ENCODE measurements at regions not wholly inside any gene's neighbourhood (a gene's known extent, or its start where the extent isn't known, plus 50 kb on each side); places are given as distances from the start of the nearest gene placed in this dataset.

- Histone ChIP-seq H3K9me3 (ENCODE audit: control insufficient read depth, low read length) (no peaks in the 10 kb centered on the region), H3K4me1 (ENCODE audit: control insufficient read depth in 1 of 2, insufficient read depth in 2 of 2, low read length in 2 of 2) (peaks cover 11 to 17% of the 10 kb centered on the region in 2 donors), H3K27me3 (ENCODE audit: control insufficient read depth in 1 of 2, insufficient read depth in 2 of 2, low read length in 1 of 2) (no peaks in the 10 kb centered on the region), H3K4me3 (ENCODE audit: low read length in 2 of 2) (no peak overlapping the region), H3K27ac (ENCODE audit: low read depth in 1 of 2, low read length in 2 of 2) (peak overlapping the region; percentile 89 to 97), H3K36me3 (ENCODE audit: control insufficient read depth in 1 of 2, insufficient read depth in 2 of 2, low read length in 1 of 2) (no peaks in the 10 kb centered on the region)
- 17 to 20% methylated on average over 8 of the region's 8 CpGs for WGBS, 2 donors
- ATAC-seq (ENCODE audit: low FRiP score) (peak; percentile 68), DNase-seq (no peak)
- intact Hi-C loops (cut with DNase I): loop anchor here in 1 of 2 donors (5.0 kb wide), 1 partner anchor 75 kb away; the partner anchor contains the start of gene STK17B
These were observed 76.0 kb upstream of the STK17B start for GRCh38 chr2:196247114-196247975.

- peaks cover 11 to 17% of the 10 kb centered on the region in 2 donors for H3K4me1 ChIP-seq (ENCODE audit: control insufficient read depth in 1 of 2, insufficient read depth in 2 of 2, low read length in 2 of 2)
- WGBS, 2 donors: 4 to 5% methylated on average over 3 of the region's 3 CpGs
- ATAC-seq (ENCODE audit: low FRiP score) (peak; percentile 9), DNase-seq (no peak)
- H3K27me3 ChIP-seq (ENCODE audit: control insufficient read depth in 1 of 2, insufficient read depth in 2 of 2, low read length in 1 of 2): no peaks in the 10 kb centered on the region
- H3K9me3 ChIP-seq (ENCODE audit: control insufficient read depth, low read length): no peaks in the 10 kb centered on the region
- H3K36me3 ChIP-seq (ENCODE audit: control insufficient read depth in 1 of 2, insufficient read depth in 2 of 2, low read length in 1 of 2): no peaks in the 10 kb centered on the region
- intact Hi-C loops (cut with DNase I): loop anchor here in 1 of 2 donors (5.0 kb wide), 1 partner anchor 76 kb away; the partner anchor contains the start of gene STK17B
- no peak overlapping the region for H3K4me3 ChIP-seq (ENCODE audit: low read length in 2 of 2)
- H3K27ac ChIP-seq (ENCODE audit: low read depth in 1 of 2, low read length in 2 of 2): peak overlapping the region; percentile 89 to 97
These were observed 76.5 kb upstream of the STK17B start for GRCh38 chr2:196247976-196248280.

GRCh38 chr2:196248467-196249094, 77.2 kb upstream of the STK17B start:
- Histone ChIP-seq H3K27ac (ENCODE audit: low read depth in 1 of 2, low read length in 2 of 2) (peak overlapping the region; percentile 89 to 97), H3K9me3 (ENCODE audit: control insufficient read depth, low read length) (no peaks in the 10 kb centered on the region), H3K4me1 (ENCODE audit: control insufficient read depth in 1 of 2, insufficient read depth in 2 of 2, low read length in 2 of 2) (peaks cover 11 to 17% of the 10 kb centered on the region in 2 donors), H3K27me3 (ENCODE audit: control insufficient read depth in 1 of 2, insufficient read depth in 2 of 2, low read length in 1 of 2) (no peaks in the 10 kb centered on the region), H3K36me3 (ENCODE audit: control insufficient read depth in 1 of 2, insufficient read depth in 2 of 2, low read length in 1 of 2) (no peaks in the 10 kb centered on the region), H3K4me3 (ENCODE audit: low read length in 2 of 2) (no peak overlapping the region)
- ATAC-seq (ENCODE audit: low FRiP score): peak; percentile 23
- 59 to 63% methylated on average over 1 of the region's 1 CpG for WGBS, 2 donors
- no peak for DNase-seq
- intact Hi-C loops (cut with DNase I): loop anchor here in 1 of 2 donors (5.0 kb wide), 1 partner anchor 76 kb away; the partner anchor contains the start of gene STK17B

- H3K27me3 ChIP-seq (ENCODE audit: control insufficient read depth in 1 of 2, insufficient read depth in 2 of 2, low read length in 1 of 2): no peaks in the 10 kb centered on the region
- intact Hi-C loops (cut with DNase I): loop anchor here in 1 of 2 donors (5.0 kb wide), 1 partner anchor 77 kb away; the partner anchor contains the start of gene STK17B
- H3K27ac ChIP-seq (ENCODE audit: low read depth in 1 of 2, low read length in 2 of 2): peak overlapping the region in 1 of 2 donors; percentile 98
- 1 to 5% methylated on average over 1 of the region's 1 CpG for WGBS, 2 donors
- no peak for ATAC-seq (ENCODE audit: low FRiP score)
- no peaks in the 10 kb centered on the region for H3K36me3 ChIP-seq (ENCODE audit: control insufficient read depth in 1 of 2, insufficient read depth in 2 of 2, low read length in 1 of 2)
- no peaks in the 10 kb centered on the region for H3K9me3 ChIP-seq (ENCODE audit: control insufficient read depth, low read length)
- H3K4me3 ChIP-seq (ENCODE audit: low read length in 2 of 2): no peak overlapping the region
- DNase-seq: no peak
- peaks cover 11 to 17% of the 10 kb centered on the region in 2 donors for H3K4me1 ChIP-seq (ENCODE audit: control insufficient read depth in 1 of 2, insufficient read depth in 2 of 2, low read length in 2 of 2)
These were observed 77.8 kb upstream of the STK17B start for GRCh38 chr2:196249171-196249570.

- Histone ChIP-seq H3K4me1 (ENCODE audit: control insufficient read depth in 1 of 2, insufficient read depth in 2 of 2, low read length in 2 of 2) (peaks cover 11 to 17% of the 10 kb centered on the region in 2 donors), H3K27ac (ENCODE audit: low read depth in 1 of 2, low read length in 2 of 2) (peak overlapping the region; percentile 75 to 98), H3K36me3 (ENCODE audit: control insufficient read depth in 1 of 2, insufficient read depth in 2 of 2, low read length in 1 of 2) (no peaks in the 10 kb centered on the region), H3K27me3 (ENCODE audit: control insufficient read depth in 1 of 2, insufficient read depth in 2 of 2, low read length in 1 of 2) (no peaks in the 10 kb centered on the region), H3K4me3 (ENCODE audit: low read length in 2 of 2) (no peak overlapping the region), H3K9me3 (ENCODE audit: control insufficient read depth, low read length) (no peaks in the 10 kb centered on the region)
- DNase-seq: no peak
- ATAC-seq (ENCODE audit: low FRiP score): no peak
- intact Hi-C loops (cut with DNase I): loop anchor here in 1 of 2 donors (5.0 kb wide), 1 partner anchor 78 kb away; the partner anchor contains the start of gene STK17B
- WGBS, 2 donors: 5 to 6% methylated on average over 3 of the region's 3 CpGs
These were observed 78.5 kb upstream of the STK17B start for GRCh38 chr2:196249860-196250259.

DNA sequence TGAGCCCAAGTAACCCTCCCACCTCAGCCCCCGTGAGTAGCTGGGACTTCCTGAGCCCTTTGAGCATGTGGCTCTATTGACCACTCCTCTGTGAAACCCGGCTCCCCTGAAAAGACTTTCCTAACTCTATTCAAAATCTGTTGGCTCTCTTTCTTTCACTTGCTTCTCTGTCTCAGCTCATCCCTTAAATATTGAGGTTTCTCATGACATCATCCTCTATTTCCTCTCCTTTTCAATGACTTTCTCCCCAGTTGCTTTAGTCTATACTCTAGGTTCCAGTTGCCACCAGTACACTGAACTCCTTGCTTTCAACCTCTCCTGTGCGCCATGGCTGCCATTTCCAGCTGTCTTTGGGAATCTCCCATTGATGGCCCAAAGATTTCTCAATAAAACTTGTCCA, 79.8 kb upstream of the STK17B start:
- Histone ChIP-seq H3K9me3 (ENCODE audit: control insufficient read depth, low read length) (no peaks in the 10 kb centered on the region), H3K27ac (ENCODE audit: low read depth in 1 of 2, low read length in 2 of 2) (peak overlapping the region; percentile 77 to 85), H3K36me3 (ENCODE audit: control insufficient read depth in 1 of 2, insufficient read depth in 2 of 2, low read length in 1 of 2) (no peaks in the 10 kb centered on the region), H3K4me3 (ENCODE audit: low read length in 2 of 2) (no peak overlapping the region), H3K27me3 (ENCODE audit: control insufficient read depth in 1 of 2, insufficient read depth in 2 of 2, low read length in 1 of 2) (no peaks in the 10 kb centered on the region), H3K4me1 (ENCODE audit: control insufficient read depth in 1 of 2, insufficient read depth in 2 of 2, low read length in 2 of 2) (peaks cover 11 to 17% of the 10 kb centered on the region in 2 donors)
- 96 to 98% methylated on average over 3 of the region's 3 CpGs for WGBS, 2 donors
- DNase-seq: no peak
- ATAC-seq (ENCODE audit: low FRiP score): no peak
- intact Hi-C loops (cut with DNase I): no loop called here

GRCh38 chr2:196252408-196253115, 81.2 kb upstream of the STK17B start:
- no peak overlapping the region for H3K27ac ChIP-seq (ENCODE audit: low read depth in 1 of 2, low read length in 2 of 2)
- H3K27me3 ChIP-seq (ENCODE audit: control insufficient read depth in 1 of 2, insufficient read depth in 2 of 2, low read length in 1 of 2): no peaks in the 10 kb centered on the region
- H3K4me3 ChIP-seq (ENCODE audit: low read length in 2 of 2): no peak overlapping the region
- intact Hi-C loops (cut with DNase I): no loop called here
- peaks cover 11 to 17% of the 10 kb centered on the region in 2 donors for H3K4me1 ChIP-seq (ENCODE audit: control insufficient read depth in 1 of 2, insufficient read depth in 2 of 2, low read length in 2 of 2)
- WGBS, 2 donors: 100% methylated on average over 1 of the region's 1 CpG
- DNase-seq (no peak), ATAC-seq (ENCODE audit: low FRiP score) (no peak)
- H3K9me3 ChIP-seq (ENCODE audit: control insufficient read depth, low read length): no peaks in the 10 kb centered on the region
- H3K36me3 ChIP-seq (ENCODE audit: control insufficient read depth in 1 of 2, insufficient read depth in 2 of 2, low read length in 1 of 2): no peaks in the 10 kb centered on the region

DNA sequence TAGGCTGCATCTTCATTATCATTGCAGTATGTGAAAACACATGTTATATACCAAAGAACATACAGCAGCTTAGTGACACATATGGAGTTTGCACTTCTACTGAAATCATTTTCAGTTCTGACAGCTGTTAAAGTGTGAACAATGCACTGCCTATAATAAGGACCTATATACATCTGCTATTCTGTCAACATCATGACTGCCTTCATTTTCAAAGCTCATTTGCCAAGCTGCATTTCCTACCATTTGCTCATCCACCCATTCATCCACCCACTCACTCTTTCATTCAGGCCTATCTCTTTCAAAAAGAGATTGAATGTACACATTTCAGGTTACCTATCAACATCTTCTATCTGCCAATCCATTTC, 81.7 kb upstream of the STK17B start:
- Histone ChIP-seq H3K27me3 (ENCODE audit: control insufficient read depth in 1 of 2, insufficient read depth in 2 of 2, low read length in 1 of 2) (no peaks in the 10 kb centered on the region), H3K36me3 (ENCODE audit: control insufficient read depth in 1 of 2, insufficient read depth in 2 of 2, low read length in 1 of 2) (no peaks in the 10 kb centered on the region), H3K27ac (ENCODE audit: low read depth in 1 of 2, low read length in 2 of 2) (no peak overlapping the region), H3K9me3 (ENCODE audit: control insufficient read depth, low read length) (no peaks in the 10 kb centered on the region), H3K4me3 (ENCODE audit: low read length in 2 of 2) (no peak overlapping the region), H3K4me1 (ENCODE audit: control insufficient read depth in 1 of 2, insufficient read depth in 2 of 2, low read length in 2 of 2) (peaks cover 8 to 15% of the 10 kb centered on the region in 2 donors)
- no peak for DNase-seq
- ATAC-seq (ENCODE audit: low FRiP score): no peak
- intact Hi-C loops (cut with DNase I): no loop called here
